Progenitor cell of endocrine pancreas (in vitro differentiated cells): ENCODE measurements at regions not wholly inside any gene's neighbourhood (a gene's known extent, or its start where the extent isn't known, plus 50 kb on each side); places are given as distances from the start of the nearest gene placed in this dataset.

ENCODE experiments used
- DNase-seq: peaks from one replicate; pipeline ENCODE4 v3.0.0; 2021; ENCODE audit warnings: low spot score; ENCODE audit not compliant: unreplicated experiment
- H3K27ac Mint-ChIP-seq: 2 replicates; pipeline ENCODE4 v1.8.0; 2021; ENCODE audit warnings: mild to moderate bottlenecking, moderate library complexity, mixed read lengths
- H3K27me3 Mint-ChIP-seq: 2 replicates; pipeline ENCODE4 v1.8.0; 2021; ENCODE audit warnings: mixed read lengths
- H3K36me3 Mint-ChIP-seq: 2 replicates; pipeline ENCODE4 v1.8.0; 2022; ENCODE audit warnings: mixed read lengths; ENCODE audit not compliant: insufficient read depth
- H3K4me1 Mint-ChIP-seq: 2 replicates; pipeline ENCODE4 v1.8.0; 2021; ENCODE audit warnings: low read depth, mixed read lengths
- H3K4me3 Mint-ChIP-seq: 2 replicates; pipeline ENCODE4 v1.8.0; 2021; ENCODE audit warnings: low read depth, mild to moderate bottlenecking, moderate library complexity, mixed read lengths
- H3K9me3 Mint-ChIP-seq: 2 replicates; pipeline ENCODE4 v1.8.0; 2021; ENCODE audit warnings: low read depth, mixed read lengths
- TF ChIP-seq, protein P1 (sequence below): fragments of 200-600 bp; sonication (generic); IDR thresholded peaks from one replicate; pipeline ENCODE4 v1.5.0; 2021; ENCODE audit warnings: antibody characterized with exemption, mild to moderate bottlenecking; ENCODE audit not compliant: unreplicated experiment

DNA sequence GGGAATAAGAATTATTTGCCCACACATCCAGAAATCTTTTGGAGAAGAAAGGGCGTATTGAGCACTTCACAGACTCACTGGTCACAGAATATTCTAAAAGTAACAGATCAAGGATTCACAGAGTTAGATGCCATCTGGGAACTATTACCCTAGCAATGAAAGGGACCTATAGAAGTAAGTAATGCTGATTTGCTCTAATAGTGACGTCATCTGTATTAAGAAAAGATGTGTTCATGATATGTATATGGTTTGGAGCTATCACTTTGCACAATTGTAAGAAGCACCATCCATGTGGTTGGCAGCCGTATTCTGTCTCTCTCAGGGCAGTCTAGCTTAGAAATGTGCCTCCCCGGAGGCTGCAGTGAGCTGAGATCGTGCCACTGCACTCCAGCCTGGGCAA is 52.8 kb upstream of the SV2C start:
- no peak for DNase-seq
- Mint-ChIP-seq H3K27ac (no peak overlapping the region), H3K4me3 (no peak overlapping the region), H3K36me3 (no peaks in the 10 kb centered on the region), H3K27me3 (peaks cover 16% of the 10 kb centered on the region), H3K4me1 (no peaks in the 10 kb centered on the region), H3K9me3 (peaks cover 8% of the 10 kb centered on the region)
- TF ChIP-seq, protein P1, sequence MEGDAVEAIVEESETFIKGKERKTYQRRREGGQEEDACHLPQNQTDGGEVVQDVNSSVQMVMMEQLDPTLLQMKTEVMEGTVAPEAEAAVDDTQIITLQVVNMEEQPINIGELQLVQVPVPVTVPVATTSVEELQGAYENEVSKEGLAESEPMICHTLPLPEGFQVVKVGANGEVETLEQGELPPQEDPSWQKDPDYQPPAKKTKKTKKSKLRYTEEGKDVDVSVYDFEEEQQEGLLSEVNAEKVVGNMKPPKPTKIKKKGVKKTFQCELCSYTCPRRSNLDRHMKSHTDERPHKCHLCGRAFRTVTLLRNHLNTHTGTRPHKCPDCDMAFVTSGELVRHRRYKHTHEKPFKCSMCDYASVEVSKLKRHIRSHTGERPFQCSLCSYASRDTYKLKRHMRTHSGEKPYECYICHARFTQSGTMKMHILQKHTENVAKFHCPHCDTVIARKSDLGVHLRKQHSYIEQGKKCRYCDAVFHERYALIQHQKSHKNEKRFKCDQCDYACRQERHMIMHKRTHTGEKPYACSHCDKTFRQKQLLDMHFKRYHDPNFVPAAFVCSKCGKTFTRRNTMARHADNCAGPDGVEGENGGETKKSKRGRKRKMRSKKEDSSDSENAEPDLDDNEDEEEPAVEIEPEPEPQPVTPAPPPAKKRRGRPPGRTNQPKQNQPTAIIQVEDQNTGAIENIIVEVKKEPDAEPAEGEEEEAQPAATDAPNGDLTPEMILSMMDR, result no peak

DNA sequence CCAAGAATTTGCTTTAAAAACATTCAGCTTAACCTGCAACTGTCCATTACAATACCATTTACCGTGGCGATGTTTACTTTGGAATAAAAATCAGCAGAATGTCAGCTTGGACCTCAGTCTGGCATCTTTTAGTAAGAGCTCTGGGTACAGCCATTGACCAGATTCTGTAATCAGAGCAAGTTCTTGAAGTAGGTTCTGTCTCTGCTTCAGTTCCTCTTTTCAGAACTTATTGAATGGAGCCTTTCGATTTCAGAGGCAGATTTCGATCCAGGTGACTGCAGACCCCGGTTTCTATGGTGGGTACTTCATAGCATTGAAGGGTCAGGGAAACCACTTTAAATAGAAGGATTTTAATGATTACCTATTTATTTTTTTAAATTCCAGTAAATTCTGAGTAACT is 53.4 kb upstream of the SV2C start:
- TF ChIP-seq, protein P1, result no peak
- Mint-ChIP-seq H3K9me3 (peaks cover 2% of the 10 kb centered on the region), H3K27me3 (peaks cover 10% of the 10 kb centered on the region), H3K4me3 (no peak overlapping the region), H3K36me3 (no peaks in the 10 kb centered on the region), H3K4me1 (no peaks in the 10 kb centered on the region), H3K27ac (no peak overlapping the region)
- no peak for DNase-seq

GRCh38 chr5:76025790-76026189 is 57.4 kb upstream of the SV2C start:
- Mint-ChIP-seq H3K27me3 (peaks cover 16% of the 10 kb centered on the region), H3K4me3 (no peak overlapping the region), H3K36me3 (no peaks in the 10 kb centered on the region), H3K9me3 (no peaks in the 10 kb centered on the region), H3K4me1 (no peaks in the 10 kb centered on the region), H3K27ac (no peak overlapping the region)
- TF ChIP-seq, protein P1, result no peak
- DNase-seq, result no peak

DNA sequence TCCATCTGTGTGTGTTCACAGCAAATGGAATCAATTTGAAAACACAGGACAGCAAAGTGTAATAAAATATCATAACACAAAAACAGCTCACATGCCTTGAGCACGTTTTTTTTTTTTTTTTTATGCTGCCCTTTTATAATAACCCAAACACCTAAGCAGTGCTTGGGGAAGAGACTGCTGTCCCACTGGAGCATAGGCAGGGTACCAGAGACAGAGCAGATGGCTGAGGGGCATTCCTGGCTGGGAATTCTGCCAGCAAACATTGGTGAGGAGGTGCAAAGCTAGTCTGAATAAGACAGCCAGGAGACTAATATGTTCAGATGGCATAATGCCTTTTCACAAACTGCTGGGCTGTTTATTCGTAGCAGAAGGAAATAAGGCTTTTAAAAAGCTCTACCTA is 58.1 kb upstream of the SV2C start:
- no peak for DNase-seq
- no peaks in the 10 kb centered on the region for H3K9me3 Mint-ChIP-seq
- TF ChIP-seq, protein P1, result no peak
- no peaks in the 10 kb centered on the region for H3K36me3 Mint-ChIP-seq
- H3K27me3 Mint-ChIP-seq, result peaks cover 16% of the 10 kb centered on the region
- H3K4me3 Mint-ChIP-seq, result no peak overlapping the region
- no peak overlapping the region for H3K27ac Mint-ChIP-seq
- H3K4me1 Mint-ChIP-seq, result no peaks in the 10 kb centered on the region

DNA sequence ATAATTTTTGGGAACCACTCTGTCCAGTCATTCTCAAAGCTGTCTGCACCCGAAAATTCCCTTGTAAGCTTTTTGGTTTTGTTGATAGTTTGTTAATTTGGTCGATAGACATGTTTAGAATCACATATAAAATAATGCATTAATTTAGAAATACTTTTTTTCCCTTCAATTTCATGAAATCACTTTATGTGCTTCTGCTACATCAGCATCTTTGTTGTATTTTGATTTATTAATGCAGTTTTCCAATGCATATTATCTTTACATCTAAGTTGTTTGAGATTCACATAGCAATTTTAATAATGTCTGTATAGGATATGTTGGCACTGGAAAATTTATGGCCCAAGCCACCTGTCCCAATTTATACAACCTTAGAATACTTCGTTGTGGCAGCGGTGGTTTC is 60.6 kb upstream of the SV2C start:
- H3K4me3 Mint-ChIP-seq, result no peak overlapping the region
- peaks cover 20% of the 10 kb centered on the region for H3K27me3 Mint-ChIP-seq
- DNase-seq, result no peak
- H3K27ac Mint-ChIP-seq, result no peak overlapping the region
- no peaks in the 10 kb centered on the region for H3K4me1 Mint-ChIP-seq
- no peaks in the 10 kb centered on the region for H3K9me3 Mint-ChIP-seq
- TF ChIP-seq, protein P1, result no peak
- H3K36me3 Mint-ChIP-seq, result no peaks in the 10 kb centered on the region
